ENCODE measurements at regions not wholly inside any gene's neighbourhood (a gene's known extent, or its start where the extent isn't known, plus 50 kb on each side); places are given as distances from the start of the nearest gene placed in this dataset.

GRCh38 chr3:30964612-30965011 lies 70.2 kb upstream of the GADL1 start:
- no peak for FAIRE-seq
- DNase-seq (ENCODE audit: low read depth in 1 of 2, low spot score in 1 of 2) = no peak
- no peaks in the 10 kb centered on the region for H3K4me1 ChIP-seq
- TF ChIP-seq FOXS1 (CRISPR knock-in tag; IDR thresholded peaks at IDR 0.05) = no peak
- no peak for TF ChIP-seq HMGXB4 (CRISPR knock-in tag; IDR thresholded peaks at IDR 0.05; ENCODE audit: borderline replicate concordance)
- no peak for TF ChIP-seq ZFP36 (IDR thresholded peaks at IDR 0.05; ENCODE audit: borderline replicate concordance, partially characterized antibody)
- no peak for TF ChIP-seq MYC (IDR thresholded peaks at IDR 0.05; ENCODE audit: borderline replicate concordance, low read length)
- no peak for TF ChIP-seq RARB (CRISPR knock-in tag; IDR thresholded peaks at IDR 0.05)
- TF ChIP-seq CBX2 (IDR thresholded peaks at IDR 0.05; ENCODE audit: borderline replicate concordance, low read depth) = no peak
- TF ChIP-seq NFE2L2 (conservative IDR thresholded peaks at IDR 0.05; ENCODE audit: low read length) = no peak
- no peak for TF ChIP-seq FOSB (CRISPR knock-in tag; IDR thresholded peaks at IDR 0.05)
- no peak for TF ChIP-seq RCOR1 (IDR thresholded peaks at IDR 0.05; ENCODE audit: low read depth, low read length)
- TF ChIP-seq EHMT2 (IDR thresholded peaks at IDR 0.05; ENCODE audit: low read depth) = no peak
- TF ChIP-seq SREBF2 (IDR thresholded peaks at IDR 0.05) = no peak
- TF ChIP-seq HOXB13 (CRISPR knock-in tag; IDR thresholded peaks at IDR 0.05; ENCODE audit: low read depth) = no peak
- TF ChIP-seq, protein P1, sequence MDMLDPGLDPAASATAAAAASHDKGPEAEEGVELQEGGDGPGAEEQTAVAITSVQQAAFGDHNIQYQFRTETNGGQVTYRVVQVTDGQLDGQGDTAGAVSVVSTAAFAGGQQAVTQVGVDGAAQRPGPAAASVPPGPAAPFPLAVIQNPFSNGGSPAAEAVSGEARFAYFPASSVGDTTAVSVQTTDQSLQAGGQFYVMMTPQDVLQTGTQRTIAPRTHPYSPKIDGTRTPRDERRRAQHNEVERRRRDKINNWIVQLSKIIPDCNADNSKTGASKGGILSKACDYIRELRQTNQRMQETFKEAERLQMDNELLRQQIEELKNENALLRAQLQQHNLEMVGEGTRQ (IDR thresholded peaks at IDR 0.05) = no peak
- no peak for TF ChIP-seq ATOH8 (CRISPR knock-in tag; IDR thresholded peaks at IDR 0.05; ENCODE audit: low read depth)
- no peak for TF ChIP-seq KDM1A (IDR thresholded peaks at IDR 0.05; ENCODE audit: low read depth)
- TF ChIP-seq RFX5 (IDR thresholded peaks at IDR 0.05) = no peak
- TF ChIP-seq GATA3 (IDR thresholded peaks at IDR 0.05; ENCODE audit: borderline replicate concordance) = no peak
- no peak for TF ChIP-seq HOXB5 (CRISPR knock-in tag; IDR thresholded peaks at IDR 0.05)
- TF ChIP-seq, protein P2, sequence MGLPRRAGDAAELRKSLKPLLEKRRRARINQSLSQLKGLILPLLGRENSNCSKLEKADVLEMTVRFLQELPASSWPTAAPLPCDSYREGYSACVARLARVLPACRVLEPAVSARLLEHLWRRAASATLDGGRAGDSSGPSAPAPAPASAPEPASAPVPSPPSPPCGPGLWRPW (IDR thresholded peaks at IDR 0.05) = no peak
- no peak overlapping the region for H3K27ac ChIP-seq
- H3K4me3 ChIP-seq = no peak overlapping the region
- POLR2A ChIA-PET = no interaction called here
- CTCF ChIA-PET = interaction anchor here (1.6 kb wide), 1 partner anchor 9 kb away, joined by 3 read pairs; no protein-coding TSS in a partner anchor
- ATAC-seq = no peak
- no peak overlapping the region for H3K4me2 ChIP-seq
- H3K9me3 ChIP-seq = no peaks in the 10 kb centered on the region

GRCh38 chr3:30966896-30967295 lies 72.4 kb upstream of the GADL1 start:
- DNase-seq (ENCODE audit: low read depth in 1 of 2, low spot score in 1 of 2) = no peak
- Histone ChIP-seq H3K4me3 (no peak overlapping the region), H3K4me2 (no peak overlapping the region), H3K9me3 (no peaks in the 10 kb centered on the region), H3K27ac (no peak overlapping the region), H3K4me1 (no peaks in the 10 kb centered on the region)
- CTCF ChIA-PET = no interaction called here
- 76% methylated on average over 7 of the region's 7 CpGs for WGBS (ENCODE audit: missing lambda C conversion rate)
- POLR2A ChIA-PET = no interaction called here
- FAIRE-seq = no peak
- no peak for TF ChIP-seq EHMT2 (IDR thresholded peaks at IDR 0.05; ENCODE audit: low read depth)
- no peak for TF ChIP-seq NR3C1 (IDR thresholded peaks at IDR 0.05)
- no peak for TF ChIP-seq CHD4 (IDR thresholded peaks at IDR 0.05; ENCODE audit: borderline replicate concordance)
- no peak for TF ChIP-seq NFE2L2 (conservative IDR thresholded peaks at IDR 0.05; ENCODE audit: low read length)
- no peak for TF ChIP-seq BCL3 (IDR thresholded peaks at IDR 0.05)
- no peak for TF ChIP-seq GATA3 (IDR thresholded peaks at IDR 0.05; ENCODE audit: borderline replicate concordance)
- TF ChIP-seq, protein P3, sequence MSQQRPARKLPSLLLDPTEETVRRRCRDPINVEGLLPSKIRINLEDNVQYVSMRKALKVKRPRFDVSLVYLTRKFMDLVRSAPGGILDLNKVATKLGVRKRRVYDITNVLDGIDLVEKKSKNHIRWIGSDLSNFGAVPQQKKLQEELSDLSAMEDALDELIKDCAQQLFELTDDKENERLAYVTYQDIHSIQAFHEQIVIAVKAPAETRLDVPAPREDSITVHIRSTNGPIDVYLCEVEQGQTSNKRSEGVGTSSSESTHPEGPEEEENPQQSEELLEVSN (IDR thresholded peaks at IDR 0.05; ENCODE audit: borderline replicate concordance, low read depth) = no peak
- no peak for TF ChIP-seq ELK1 (IDR thresholded peaks at IDR 0.05; ENCODE audit: low read depth, low read length)
- no peak for TF ChIP-seq HOXA7 (CRISPR knock-in tag; IDR thresholded peaks at IDR 0.05)
- TF ChIP-seq HDAC2 (IDR thresholded peaks at IDR 0.05) = no peak
- no peak for TF ChIP-seq KDM1A (IDR thresholded peaks at IDR 0.05; ENCODE audit: low read depth)
- TF ChIP-seq RARB (CRISPR knock-in tag; IDR thresholded peaks at IDR 0.05) = no peak
- no peak for TF ChIP-seq SREBF2 (IDR thresholded peaks at IDR 0.05)
- TF ChIP-seq MAFK (IDR thresholded peaks at IDR 0.05; ENCODE audit: partially characterized antibody) = no peak
- TF ChIP-seq PHF8 (IDR thresholded peaks at IDR 0.05; ENCODE audit: borderline replicate concordance, low read depth) = no peak
- TF ChIP-seq MAZ (IDR thresholded peaks at IDR 0.05; ENCODE audit: borderline replicate concordance, low read depth, low read length) = no peak
- no peak for TF ChIP-seq JUN (IDR thresholded peaks at IDR 0.05)
- no peak for ATAC-seq

Data from A549 (cell line).